DMS 273 (cell line): ENCODE measurements at regions not wholly inside any gene's neighbourhood (a gene's known extent, or its start where the extent isn't known, plus 50 kb on each side); places are given as distances from the start of the nearest gene placed in this dataset.
"Not testable (repeated sequence)": the region's sequence is repeated elsewhere in the genome, so short reads cannot be mapped to it uniquely, and the experiment has no call there.

Experiments used
- DNase-seq: peaks from one replicate; lab custom pipeline; 2025; ENCODE audit not compliant: unreplicated experiment; lab: John Stamatoyannopoulos, UW

- DNase-seq: no peak
These were observed 264.4 kb upstream of the PROK2 start for GRCh38 chr3:72049300-72049699.

- no peak for DNase-seq
These were observed 263.9 kb upstream of the PROK2 start for GRCh38 chr3:72048873-72049272.

- no peak for DNase-seq
These were observed 262.4 kb upstream of the PROK2 start for GRCh38 chr3:72047221-72047871.

- DNase-seq: no peak
These were observed 259.4 kb upstream of the PROK2 start for GRCh38 chr3:72044231-72044855.

- no peak for DNase-seq
These were observed 258.5 kb upstream of the PROK2 start for GRCh38 chr3:72043204-72044133.

- no peak for DNase-seq
These were observed 257.7 kb upstream of the PROK2 start for GRCh38 chr3:72042397-72043203.

- DNase-seq: peak; percentile 89
These were observed 256.6 kb upstream of the PROK2 start for GRCh38 chr3:72041511-72041910.

- DNase-seq: no peak
These were observed 256.1 kb upstream of the PROK2 start for GRCh38 chr3:72041076-72041475.

- no peak for DNase-seq
These were observed 254.7 kb upstream of the PROK2 start for GRCh38 chr3:72039677-72040076.

- DNase-seq: no peak
These were observed 252.0 kb upstream of the PROK2 start for GRCh38 chr3:72036899-72037298.

GRCh38 chr3:72035606-72036005 lies 250.7 kb upstream of the PROK2 start:
- peak; percentile 19 for DNase-seq

- DNase-seq: no peak
These were observed 250.0 kb upstream of the PROK2 start for GRCh38 chr3:72034986-72035385.

GRCh38 chr3:72033666-72034428 lies 248.9 kb upstream of the PROK2 start:
- DNase-seq: no peak

- DNase-seq: no peak
These were observed 247.6 kb upstream of the PROK2 start for GRCh38 chr3:72032441-72033135.

- DNase-seq: no peak
These were observed 246.6 kb upstream of the PROK2 start for GRCh38 chr3:72031581-72031980.

- DNase-seq: not testable (repeated sequence)
These were observed 245.3 kb upstream of the PROK2 start for GRCh38 chr3:72030296-72030695.

GRCh38 chr3:72028726-72029125 lies 243.8 kb upstream of the PROK2 start:
- not testable (repeated sequence) for DNase-seq

GRCh38 chr3:72028307-72028706 lies 243.4 kb upstream of the PROK2 start:
- DNase-seq: not testable (repeated sequence)

GRCh38 chr3:72027728-72028127 lies 242.8 kb upstream of the PROK2 start:
- DNase-seq: not testable (repeated sequence)

- DNase-seq: no peak
These were observed 237.1 kb upstream of the PROK2 start for GRCh38 chr3:72022027-72022426.
